KMS-11 (cell line): ENCODE measurements at regions not wholly inside any gene's neighbourhood (a gene's known extent, or its start where the extent isn't known, plus 50 kb on each side); places are given as distances from the start of the nearest gene placed in this dataset.
"Not testable (repeated sequence)": the region's sequence is repeated elsewhere in the genome, so short reads cannot be mapped to it uniquely, and the experiment has no call there.

Source experiments
- H2AFZ ChIP-seq: fragments of 200-600 bp; sonication (generic); 2 replicates; pipeline ENCODE4 v1.6.1; 2016; ENCODE audit warnings: antibody characterized with exemption, mixed run types, low read depth
- H3K27ac ChIP-seq: fragments of 200-600 bp; sonication (generic); 2 replicates; pipeline ENCODE4 v1.6.1; 2016; ENCODE audit warnings: mild to moderate bottlenecking, mixed run types
- H3K27me3 ChIP-seq: fragments of 200-600 bp; sonication (generic); 2 replicates; pipeline ENCODE4 v1.6.1; 2017; ENCODE audit warnings: mild to moderate bottlenecking, low read depth, mixed run types, moderate library complexity; ENCODE audit not compliant: insufficient read depth
- H3K36me3 ChIP-seq: fragments of 200-600 bp; sonication (generic); 2 replicates; pipeline ENCODE4 v1.6.1; 2017; ENCODE audit warnings: mild to moderate bottlenecking, mixed run types; ENCODE audit not compliant: insufficient read depth
- H3K4me1 ChIP-seq: fragments of 200-600 bp; sonication (generic); 2 replicates; pipeline ENCODE4 v1.6.1; 2016; ENCODE audit warnings: mild to moderate bottlenecking, low read depth, mixed run types; ENCODE audit not compliant: poor library complexity, severe bottlenecking
- H3K4me2 ChIP-seq: fragments of 200-600 bp; sonication (generic); 2 replicates; pipeline ENCODE4 v1.7.0; 2016; ENCODE audit warnings: mild to moderate bottlenecking, mixed run types
- H3K4me3 ChIP-seq: fragments of 200-600 bp; sonication (generic); IDR thresholded peaks from 2 replicates; pipeline ENCODE4 v1.6.1; 2017; ENCODE audit warnings: low read depth, low read length, mixed read lengths; ENCODE audit not compliant: insufficient read depth
- H3K79me2 ChIP-seq: fragments of 200-600 bp; sonication (generic); 2 replicates; pipeline ENCODE4 v1.6.1; 2016; ENCODE audit warnings: low read depth, mixed run types; ENCODE audit not compliant: insufficient read depth
- H3K9ac ChIP-seq: fragments of 200-600 bp; sonication (generic); 2 replicates; pipeline ENCODE4 v1.6.1; 2016; ENCODE audit warnings: mild to moderate bottlenecking, mixed run types
- H4K20me1 ChIP-seq: fragments of 200-600 bp; sonication (generic); 2 replicates; pipeline ENCODE4 v1.6.1; 2016; ENCODE audit warnings: mild to moderate bottlenecking, mixed run types; ENCODE audit not compliant: insufficient read depth
- TF ChIP-seq, protein P1 (sequence below): fragments of 200-600 bp; sonication (generic); conservative IDR thresholded peaks from 2 replicates; pipeline ENCODE4 v1.6.1; 2017; ENCODE audit warnings: low read depth, mild to moderate bottlenecking, antibody characterized with exemption, low read length, moderate library complexity, mixed read lengths

GRCh38 chr7:66454600-66455225, 174.0 kb upstream of the KCTD7 start:
- H2AFZ ChIP-seq, result no peak overlapping the region
- no peaks in the 10 kb centered on the region for H3K4me1 ChIP-seq
- H3K27me3 ChIP-seq, result no peaks in the 10 kb centered on the region
- no peak overlapping the region for H3K4me3 ChIP-seq
- no peaks in the 10 kb centered on the region for H4K20me1 ChIP-seq
- no peak overlapping the region for H3K27ac ChIP-seq
- no peak overlapping the region for H3K9ac ChIP-seq
- H3K79me2 ChIP-seq, result no peaks in the 10 kb centered on the region
- H3K4me2 ChIP-seq, result no peak overlapping the region
- TF ChIP-seq, protein P1, sequence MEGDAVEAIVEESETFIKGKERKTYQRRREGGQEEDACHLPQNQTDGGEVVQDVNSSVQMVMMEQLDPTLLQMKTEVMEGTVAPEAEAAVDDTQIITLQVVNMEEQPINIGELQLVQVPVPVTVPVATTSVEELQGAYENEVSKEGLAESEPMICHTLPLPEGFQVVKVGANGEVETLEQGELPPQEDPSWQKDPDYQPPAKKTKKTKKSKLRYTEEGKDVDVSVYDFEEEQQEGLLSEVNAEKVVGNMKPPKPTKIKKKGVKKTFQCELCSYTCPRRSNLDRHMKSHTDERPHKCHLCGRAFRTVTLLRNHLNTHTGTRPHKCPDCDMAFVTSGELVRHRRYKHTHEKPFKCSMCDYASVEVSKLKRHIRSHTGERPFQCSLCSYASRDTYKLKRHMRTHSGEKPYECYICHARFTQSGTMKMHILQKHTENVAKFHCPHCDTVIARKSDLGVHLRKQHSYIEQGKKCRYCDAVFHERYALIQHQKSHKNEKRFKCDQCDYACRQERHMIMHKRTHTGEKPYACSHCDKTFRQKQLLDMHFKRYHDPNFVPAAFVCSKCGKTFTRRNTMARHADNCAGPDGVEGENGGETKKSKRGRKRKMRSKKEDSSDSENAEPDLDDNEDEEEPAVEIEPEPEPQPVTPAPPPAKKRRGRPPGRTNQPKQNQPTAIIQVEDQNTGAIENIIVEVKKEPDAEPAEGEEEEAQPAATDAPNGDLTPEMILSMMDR, result no peak
- no peaks in the 10 kb centered on the region for H3K36me3 ChIP-seq

DNA sequence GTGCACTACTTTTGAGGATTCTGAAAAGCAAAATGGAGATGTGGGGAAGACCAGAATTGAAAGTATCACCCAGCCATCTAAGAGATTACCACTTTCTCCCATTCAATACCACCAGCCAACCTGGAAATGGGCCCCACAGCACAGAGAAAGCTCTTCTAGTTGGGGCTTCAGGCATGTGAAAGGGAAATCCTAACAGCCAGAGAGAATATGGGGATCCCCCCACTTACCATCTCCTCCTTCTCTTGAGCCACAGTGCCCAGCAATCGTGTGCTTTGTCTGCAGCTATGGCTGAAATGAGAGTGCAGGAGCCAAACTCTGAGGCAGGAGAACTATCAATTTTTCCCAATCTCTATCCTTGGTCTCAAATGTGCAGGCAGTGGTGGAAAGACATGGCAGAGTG, 173.2 kb upstream of the KCTD7 start:
- not testable (repeated sequence) for H3K36me3 ChIP-seq, H3K27me3 ChIP-seq, H3K79me2 ChIP-seq, H3K27ac ChIP-seq, H3K4me2 ChIP-seq, H4K20me1 ChIP-seq, H3K4me3 ChIP-seq, H3K4me1 ChIP-seq, H2AFZ ChIP-seq, H3K9ac ChIP-seq

DNA sequence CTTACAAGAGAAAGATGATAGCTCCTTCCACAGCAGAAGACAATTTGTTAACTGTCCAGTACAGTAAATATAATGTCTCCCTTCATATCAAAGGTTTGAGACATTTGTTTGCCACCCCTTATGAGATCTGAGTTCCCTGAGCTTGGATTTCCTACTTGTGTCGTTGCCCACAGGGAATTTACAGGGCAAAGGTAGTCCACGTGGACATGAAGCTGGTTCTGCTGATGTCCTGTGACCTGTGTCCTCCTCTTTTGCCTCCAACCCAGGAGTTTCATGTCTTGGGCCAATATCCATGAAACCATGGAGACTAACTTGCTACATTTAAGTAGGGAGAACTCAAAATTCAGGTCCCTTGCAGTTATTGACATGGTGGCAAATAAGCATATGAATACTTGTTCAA, 172.2 kb upstream of the KCTD7 start:
- H3K4me1 ChIP-seq, H3K79me2 ChIP-seq, H3K27me3 ChIP-seq, H2AFZ ChIP-seq, H3K4me2 ChIP-seq, H3K27ac ChIP-seq, H4K20me1 ChIP-seq, H3K9ac ChIP-seq, H3K36me3 ChIP-seq, H3K4me3 ChIP-seq: not testable (repeated sequence)

- H3K27me3 ChIP-seq, H3K79me2 ChIP-seq, H2AFZ ChIP-seq, H3K4me1 ChIP-seq, H4K20me1 ChIP-seq, H3K27ac ChIP-seq, H3K4me2 ChIP-seq, H3K36me3 ChIP-seq, H3K4me3 ChIP-seq, H3K9ac ChIP-seq: not testable (repeated sequence)
Observed at GRCh38 chr7:66458991-66459390, 169.7 kb upstream of the KCTD7 start.

- H3K79me2 ChIP-seq, H3K36me3 ChIP-seq, H3K4me3 ChIP-seq, H3K9ac ChIP-seq, H2AFZ ChIP-seq, H4K20me1 ChIP-seq, H3K27ac ChIP-seq, H3K27me3 ChIP-seq, H3K4me2 ChIP-seq, H3K4me1 ChIP-seq: not testable (repeated sequence)
Observed at GRCh38 chr7:66459783-66460413, 168.8 kb upstream of the KCTD7 start.

DNA sequence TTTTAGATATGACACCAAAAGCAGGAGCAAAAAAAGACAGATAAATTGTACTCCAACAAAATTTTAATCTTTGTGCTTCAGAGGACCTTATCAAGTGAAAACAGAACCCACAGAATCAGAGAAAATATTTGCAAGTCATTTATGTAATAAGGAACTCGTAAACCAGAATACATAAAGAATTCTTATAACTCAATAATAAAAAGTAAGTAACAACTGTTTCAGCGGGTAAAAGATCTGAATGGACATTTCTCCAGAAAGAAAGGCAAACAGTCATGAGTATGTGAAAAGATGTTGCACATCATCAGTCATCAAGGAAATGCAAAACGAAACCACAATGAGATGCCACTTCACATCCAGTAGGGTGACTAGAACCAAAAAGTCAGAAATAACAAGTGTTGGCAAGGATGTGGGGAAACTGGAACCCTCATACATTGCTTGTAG, 167.7 kb upstream of the KCTD7 start:
- Histone ChIP-seq H2AFZ (no peak overlapping the region), H4K20me1 (no peaks in the 10 kb centered on the region), H3K27me3 (no peaks in the 10 kb centered on the region), H3K36me3 (no peaks in the 10 kb centered on the region), H3K4me1 (no peaks in the 10 kb centered on the region), H3K79me2 (no peaks in the 10 kb centered on the region), H3K27ac (no peak overlapping the region), H3K4me3 (no peak overlapping the region), H3K9ac (no peak overlapping the region), H3K4me2 (no peak overlapping the region)
- TF ChIP-seq, protein P1, result no peak

DNA sequence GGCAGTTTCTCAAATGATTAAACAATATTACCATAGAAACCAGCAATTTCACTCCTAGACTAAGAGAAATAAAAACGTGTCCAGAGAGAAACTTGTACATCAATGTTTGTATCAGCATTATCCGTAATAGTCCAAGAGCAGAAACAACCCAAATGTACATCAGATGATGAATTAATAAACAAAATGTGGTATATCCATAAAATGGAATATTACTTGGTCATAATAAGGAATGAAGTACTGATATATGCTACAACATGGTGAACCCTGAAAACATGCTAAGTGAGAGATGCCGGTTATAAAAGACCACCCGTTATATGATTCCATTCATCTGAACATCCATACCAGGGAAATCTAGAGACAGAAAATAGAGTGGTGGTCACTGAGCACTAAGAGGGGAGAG, 167.3 kb upstream of the KCTD7 start:
- H3K27me3 ChIP-seq, H3K4me2 ChIP-seq, H3K27ac ChIP-seq, H3K4me1 ChIP-seq, H3K79me2 ChIP-seq, H3K36me3 ChIP-seq, H2AFZ ChIP-seq, H3K4me3 ChIP-seq, H4K20me1 ChIP-seq, H3K9ac ChIP-seq: not testable (repeated sequence)

DNA sequence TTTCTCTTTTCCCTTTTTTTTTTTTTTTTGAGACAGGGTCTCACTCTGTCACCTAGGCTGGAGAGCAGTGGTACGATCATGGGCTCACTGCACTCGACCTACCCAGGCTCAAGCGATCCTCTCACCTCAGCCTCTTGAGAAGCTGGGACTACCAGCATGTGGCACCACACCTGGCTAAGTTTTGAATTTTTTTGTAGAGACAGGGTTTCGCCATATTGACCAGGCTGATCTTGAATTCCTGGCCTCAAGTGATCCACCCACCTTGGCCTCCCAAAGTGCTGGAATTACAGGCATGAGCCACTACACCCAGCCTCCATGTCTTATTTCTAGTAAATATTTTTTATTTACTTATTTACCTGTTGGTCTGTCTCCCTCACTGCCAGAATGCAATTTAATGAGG, 165.8 kb upstream of the KCTD7 start:
- not testable (repeated sequence) for H3K4me1 ChIP-seq, H3K79me2 ChIP-seq, H3K27me3 ChIP-seq, H3K4me2 ChIP-seq, H3K36me3 ChIP-seq, H2AFZ ChIP-seq, H4K20me1 ChIP-seq, H3K4me3 ChIP-seq, H3K9ac ChIP-seq, H3K27ac ChIP-seq
